ENCODE measurements at regions not wholly inside any gene's neighbourhood (a gene's known extent, or its start where the extent isn't known, plus 50 kb on each side); places are given as distances from the start of the nearest gene placed in this dataset.

DNA sequence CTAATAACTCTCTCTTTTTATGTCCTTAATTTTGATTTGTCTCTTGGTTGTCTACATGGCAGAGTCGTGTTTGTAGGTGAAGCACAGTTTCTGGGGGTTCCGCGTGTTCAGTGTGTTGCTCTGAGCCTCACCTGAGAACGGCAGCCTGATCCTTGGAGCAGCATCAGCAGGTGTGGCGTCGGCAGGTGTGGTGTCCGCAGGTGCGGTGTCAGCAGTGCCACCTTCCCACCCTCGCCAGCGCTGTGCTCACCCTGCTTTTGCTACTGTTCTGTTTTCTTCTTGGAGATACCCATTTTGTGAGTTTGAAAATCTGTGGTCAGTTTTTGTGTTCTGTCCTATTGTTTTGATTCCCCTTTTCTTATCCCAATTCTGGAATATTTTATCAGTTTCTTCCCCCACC lies 406.6 kb downstream of the GLRX3 start:
- DNase-seq: no peak

DNA sequence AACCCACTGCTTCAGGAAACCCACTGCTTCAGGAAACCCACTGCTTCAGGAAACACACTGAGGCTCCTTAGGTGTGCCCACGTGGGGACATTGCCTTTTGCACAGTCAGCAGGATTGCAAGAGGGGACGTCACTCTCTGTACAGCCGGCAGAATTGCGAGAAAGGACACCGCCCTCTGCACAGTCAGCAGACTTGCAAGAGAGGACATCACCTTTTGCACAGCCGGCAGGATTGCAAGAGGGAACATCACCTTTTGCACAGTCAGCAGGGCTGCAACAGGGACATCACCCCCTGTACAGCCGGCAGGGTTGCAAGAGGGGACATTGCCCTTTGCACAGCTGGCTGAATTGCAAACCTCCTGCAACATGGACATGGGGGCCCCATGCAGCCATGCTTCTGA lies 407.6 kb downstream of the GLRX3 start:
- DNase-seq: no peak

DNA sequence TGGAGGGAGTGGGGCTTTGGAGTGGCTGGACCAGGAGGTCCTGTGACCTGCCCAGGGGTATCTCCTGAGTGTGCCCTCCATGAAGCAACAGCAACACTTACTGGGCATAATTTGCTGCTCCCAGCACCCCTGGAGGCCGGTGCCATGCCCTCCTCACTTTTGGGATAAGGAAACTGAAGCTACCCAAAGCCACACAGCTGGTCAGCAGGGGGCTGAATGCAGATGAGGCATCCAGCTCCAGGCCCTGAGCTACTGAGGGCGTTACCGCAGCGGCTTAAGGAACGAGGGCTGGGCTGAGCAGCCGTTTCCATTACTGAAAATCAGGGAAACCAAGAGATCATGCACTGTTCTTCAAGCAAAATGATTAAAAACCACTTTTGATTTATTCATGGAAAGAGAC lies 408.9 kb downstream of the GLRX3 start:
- no peak for DNase-seq

DNA sequence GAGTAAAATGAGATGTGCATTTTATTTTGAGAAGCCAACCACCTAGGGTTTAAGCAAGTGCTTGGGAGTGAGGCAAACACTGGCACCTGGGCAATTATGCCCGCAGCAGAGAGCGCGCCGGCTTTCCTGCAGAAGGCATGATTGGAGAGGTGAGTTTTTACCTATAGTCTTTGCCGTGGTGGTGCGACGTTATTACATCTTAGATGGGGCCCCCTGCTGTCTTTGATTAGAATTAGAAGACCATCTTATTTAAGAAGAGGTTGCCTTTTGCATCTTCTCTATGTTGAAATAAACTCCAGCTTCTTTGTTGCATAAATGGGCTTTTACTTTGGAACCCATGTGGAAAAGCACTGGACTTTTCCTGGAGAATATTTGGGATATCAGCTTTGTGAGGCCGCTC lies 409.5 kb downstream of the GLRX3 start:
- DNase-seq: no peak

DNA sequence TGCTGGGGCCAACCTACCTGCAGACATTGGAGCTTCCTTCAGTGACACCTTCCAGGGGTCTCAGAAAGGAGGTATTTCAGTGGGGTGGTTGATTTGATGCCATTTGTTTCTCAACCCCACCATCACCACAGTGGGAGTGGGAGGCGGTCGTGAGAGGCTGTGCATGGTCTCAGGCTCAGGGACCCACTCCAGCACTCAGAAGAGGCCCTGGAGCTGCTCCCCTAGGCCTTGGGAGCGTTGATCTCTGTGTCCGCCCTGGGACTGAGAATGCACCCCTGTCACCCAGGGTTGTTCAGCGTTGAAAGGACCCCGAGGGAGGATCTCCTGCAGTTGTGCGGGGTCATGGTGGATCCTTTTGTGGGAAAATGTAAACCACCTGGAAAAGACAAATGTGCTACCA lies 410.6 kb downstream of the GLRX3 start:
- DNase-seq: no peak

DNA sequence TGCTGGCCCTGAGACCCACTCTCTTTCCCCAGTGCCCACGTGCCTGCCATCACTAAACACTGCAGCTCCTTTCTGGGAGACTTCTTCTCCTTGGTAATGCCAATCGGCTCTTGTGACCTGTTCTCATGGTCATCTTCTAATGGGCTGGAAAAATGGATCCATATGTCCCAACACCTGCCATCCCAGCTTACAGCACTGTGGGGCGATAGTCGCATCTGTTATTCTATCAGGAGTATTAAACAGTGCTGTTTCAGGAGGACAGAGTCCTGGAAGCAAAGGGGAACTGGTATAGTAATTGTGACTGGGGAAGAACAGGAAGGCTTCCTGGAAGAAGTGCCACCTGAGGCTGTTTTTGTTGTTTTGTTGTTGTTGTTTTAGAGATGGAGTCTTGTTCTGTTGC lies 411.2 kb downstream of the GLRX3 start:
- peak; percentile 16 to 27 (median 21) for DNase-seq

DNA sequence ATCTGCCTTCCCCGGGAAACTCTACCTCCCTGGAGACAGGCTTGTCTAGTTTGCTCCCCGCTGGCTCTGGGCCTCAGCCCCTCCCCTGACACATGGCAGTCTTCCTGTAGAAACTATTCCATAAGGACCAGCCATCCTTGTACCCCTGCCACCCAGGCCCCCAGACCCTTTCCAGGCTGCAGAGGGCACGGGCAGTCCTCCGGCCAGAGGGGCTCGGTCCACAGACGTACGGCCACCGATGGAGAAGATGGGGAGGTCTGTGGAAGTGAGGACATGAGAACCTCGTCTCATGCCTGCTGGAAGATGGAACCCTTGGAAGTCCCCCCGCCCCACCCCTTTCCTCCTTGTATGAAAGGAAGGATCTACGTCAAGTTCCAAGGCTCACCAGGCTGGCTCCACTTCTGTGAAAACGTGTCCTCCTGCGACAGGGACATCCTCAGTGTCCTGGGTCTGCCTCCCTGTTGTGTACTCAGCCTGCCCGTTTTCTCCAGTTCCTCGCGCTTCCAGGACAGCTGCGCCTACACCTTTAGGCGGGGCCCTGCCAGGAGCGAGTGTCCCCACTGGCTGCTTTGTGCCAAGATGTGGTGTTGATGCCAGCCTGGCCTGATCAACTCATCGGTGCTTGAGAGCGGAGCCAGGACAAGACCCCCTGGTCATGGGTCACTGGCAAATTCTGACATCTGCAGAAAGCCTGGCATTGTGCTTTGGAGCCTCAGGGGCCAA lies 414.9 kb downstream of the GLRX3 start:
- no peak for DNase-seq

DNA sequence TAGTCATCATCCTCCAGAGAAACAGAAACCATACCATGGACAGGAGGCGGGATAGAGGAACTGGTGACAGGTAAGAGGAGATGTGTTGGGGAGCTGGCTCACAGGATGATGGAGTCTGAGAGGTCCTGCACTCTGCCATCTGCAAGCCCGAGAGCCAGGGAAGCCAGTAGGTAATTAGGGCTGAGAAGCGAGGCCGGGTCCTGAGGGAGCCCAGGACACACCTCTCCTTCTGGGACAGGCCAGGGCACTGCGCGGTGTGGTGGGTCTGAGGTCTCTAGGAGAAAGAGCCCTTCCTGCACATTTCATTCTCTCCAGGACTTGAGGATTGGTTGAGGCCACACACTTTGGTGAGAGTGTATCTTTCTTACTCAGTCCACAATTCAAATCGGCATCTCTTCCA lies 415.5 kb downstream of the GLRX3 start:
- DNase-seq: no peak

DNA sequence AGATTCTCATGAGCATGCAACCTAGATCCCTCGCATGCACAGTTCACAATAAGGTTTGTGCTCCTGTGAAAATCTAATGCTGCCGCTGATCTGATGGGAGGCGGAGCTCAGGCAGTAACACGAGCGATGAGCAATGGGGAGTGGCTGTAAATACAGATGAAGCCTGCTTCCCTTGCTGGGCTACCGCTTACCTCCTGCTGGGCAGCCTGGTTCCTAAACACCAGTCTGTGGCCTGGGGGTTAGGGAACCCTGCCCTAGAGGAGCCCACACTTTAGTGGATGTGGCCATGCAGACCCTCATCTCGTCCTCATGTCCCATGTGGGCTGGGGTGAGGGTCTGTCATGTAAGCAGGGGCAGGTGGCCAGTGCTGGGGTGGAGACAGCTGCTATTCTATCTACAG lies 417.6 kb downstream of the GLRX3 start:
- DNase-seq: no peak

DNA sequence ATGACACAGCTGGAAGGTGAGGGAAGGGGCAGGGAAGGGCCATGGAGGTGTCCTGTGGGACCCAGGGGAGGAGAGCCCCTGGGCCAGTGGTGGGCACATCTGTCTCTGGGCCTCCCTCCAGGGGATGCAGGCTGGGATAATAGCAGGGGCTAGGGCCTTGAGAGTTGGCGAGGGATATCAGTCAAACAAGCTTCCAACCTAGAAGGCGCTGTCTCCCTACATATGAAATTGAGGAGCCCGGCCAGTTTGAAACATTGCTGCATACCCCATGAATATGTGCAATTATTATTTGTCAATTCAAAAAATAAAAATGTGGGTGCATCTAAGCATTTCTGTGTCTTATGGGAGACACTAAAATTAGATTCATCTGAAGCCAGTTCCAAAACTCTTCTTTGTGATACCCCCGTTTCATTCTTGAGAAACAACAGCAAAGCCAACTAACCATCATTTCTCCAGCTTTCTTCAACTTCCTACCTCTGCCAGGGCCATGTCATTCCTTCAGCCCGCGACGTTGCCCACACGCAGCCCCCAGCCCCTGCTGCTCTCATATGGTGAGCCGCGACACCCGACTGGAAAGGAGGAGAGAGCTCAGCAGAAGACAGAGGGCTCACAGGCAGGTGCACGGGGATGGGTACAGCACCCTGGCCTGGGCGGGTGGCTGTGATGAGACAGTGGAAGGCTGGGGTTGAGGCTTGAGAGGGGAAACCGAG lies 418.7 kb downstream of the GLRX3 start:
- no peak for DNase-seq

DNA sequence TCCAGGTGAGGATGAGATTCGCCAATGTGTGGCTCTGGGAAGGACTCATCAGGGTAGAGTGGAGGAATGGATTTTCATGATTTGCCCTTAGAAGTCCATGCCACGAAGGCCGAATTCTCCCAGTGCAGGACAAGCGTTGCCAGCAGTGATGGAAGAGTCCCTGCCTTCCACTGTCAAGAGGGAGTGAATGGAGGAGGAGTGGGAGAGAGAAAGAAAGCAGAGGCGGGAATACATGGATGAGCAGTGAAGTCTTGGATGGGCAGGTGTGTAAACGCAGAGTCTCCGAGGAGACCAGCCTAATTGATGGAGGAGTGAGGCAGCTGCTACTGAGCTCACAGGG lies 419.2 kb downstream of the GLRX3 start:
- DNase-seq: no peak

DNA sequence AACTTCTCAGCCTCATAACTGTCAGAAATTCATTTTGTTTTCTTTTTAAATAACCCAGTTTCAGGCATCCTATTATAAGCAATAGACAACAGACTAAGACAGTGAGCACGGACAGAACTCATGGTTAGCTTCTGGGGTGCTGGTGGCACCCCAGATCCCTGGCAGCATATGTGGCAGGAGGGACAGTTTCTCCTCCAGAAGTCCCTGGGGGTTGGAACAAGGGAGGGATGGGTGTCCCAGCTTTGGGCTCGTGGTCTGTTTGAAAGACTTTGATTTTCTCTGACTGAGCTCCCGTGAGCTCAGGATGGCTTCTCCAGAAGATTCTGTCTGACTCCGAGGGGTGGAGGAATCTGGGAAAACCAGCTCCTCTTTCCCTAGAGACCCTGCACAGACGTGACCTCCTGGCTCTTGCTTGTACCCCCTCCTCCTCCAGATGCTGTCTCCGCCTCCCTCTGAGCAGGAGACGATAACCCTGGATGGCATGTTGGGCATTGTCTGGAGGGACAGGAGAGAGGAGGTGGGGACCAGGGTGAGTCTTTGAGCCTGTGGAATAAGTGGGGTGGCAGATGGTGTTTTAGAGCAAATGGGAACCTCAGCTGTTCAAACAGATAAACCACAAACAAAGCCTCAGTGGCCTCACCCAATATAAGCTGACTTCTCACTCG lies 421.1 kb downstream of the GLRX3 start:
- DNase-seq: no peak

DNA sequence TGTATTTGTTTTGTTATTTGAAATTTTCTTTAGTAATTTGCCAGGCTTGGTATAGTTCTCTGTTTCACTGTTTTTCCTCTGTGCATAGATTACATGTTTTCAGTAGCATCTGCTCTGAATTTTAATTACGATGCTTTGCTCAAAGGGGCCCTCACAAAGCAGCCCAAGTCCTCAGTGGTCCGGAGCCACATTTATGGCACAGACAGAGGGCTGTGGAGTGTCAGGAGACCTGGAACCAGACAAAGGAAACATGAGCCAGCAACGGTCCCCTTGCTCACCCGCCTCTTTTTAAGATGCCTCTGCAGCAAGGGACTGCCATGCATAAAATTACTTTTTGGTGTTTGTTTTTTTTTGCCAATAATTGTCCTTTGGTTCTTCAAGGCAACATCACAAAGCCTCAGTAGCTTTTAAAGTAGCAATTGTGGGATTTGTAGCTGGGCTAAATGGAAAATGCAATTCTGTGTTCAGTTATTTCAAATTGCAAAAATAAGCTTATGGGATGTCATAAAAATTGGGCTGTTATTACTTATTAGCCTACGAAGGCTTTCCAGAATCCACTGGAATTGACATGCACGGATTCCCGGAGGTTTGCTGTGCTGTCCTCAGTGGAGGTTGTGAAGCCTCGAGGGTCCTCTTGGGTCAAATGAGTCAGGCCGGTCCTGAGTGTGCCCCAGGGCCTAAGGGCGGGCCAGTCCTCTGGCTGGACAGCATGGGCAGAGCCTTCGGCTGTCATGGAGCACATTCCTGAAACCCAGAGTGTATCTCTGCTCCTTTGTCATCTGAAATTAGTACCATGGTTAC lies 422.8 kb downstream of the GLRX3 start:
- no peak for DNase-seq

DNA sequence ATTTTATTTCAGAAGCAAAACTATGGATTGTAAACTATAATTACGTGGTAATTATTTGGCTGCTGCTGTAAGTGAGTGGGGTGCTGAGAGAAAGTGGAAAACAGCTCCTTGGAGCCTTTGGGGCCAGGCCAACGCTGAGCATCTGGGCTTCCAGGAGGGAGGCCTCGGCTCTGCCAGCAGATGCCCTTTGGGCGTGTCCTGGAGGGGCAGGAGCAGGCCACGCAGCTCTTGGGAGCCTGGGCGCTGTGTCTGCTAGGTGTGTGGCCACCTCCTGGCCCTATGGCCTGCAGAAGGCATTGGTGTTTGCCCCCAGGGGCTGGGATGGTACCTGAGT lies 423.3 kb downstream of the GLRX3 start:
- DNase-seq: no peak

DNA sequence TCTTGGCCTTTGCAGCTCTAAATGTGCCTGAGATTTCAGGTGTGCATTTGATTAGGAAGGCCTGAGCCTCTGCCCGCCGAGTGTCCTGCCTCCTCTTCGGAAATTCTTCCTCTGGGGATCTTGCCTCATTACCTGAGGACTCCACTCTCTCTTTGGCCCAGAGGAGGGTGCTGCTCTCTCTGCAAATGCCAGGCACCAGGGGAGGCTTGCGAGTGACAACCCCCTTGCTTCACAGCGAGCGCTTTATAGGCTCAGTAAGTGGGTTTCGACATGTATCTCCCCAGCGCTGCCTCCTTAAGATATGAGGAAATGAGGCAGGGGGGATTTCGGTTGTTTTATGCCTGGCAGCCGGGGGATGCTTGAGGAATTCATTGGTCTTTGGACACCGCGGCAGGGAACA lies 423.9 kb downstream of the GLRX3 start:
- DNase-seq: no peak

DNA sequence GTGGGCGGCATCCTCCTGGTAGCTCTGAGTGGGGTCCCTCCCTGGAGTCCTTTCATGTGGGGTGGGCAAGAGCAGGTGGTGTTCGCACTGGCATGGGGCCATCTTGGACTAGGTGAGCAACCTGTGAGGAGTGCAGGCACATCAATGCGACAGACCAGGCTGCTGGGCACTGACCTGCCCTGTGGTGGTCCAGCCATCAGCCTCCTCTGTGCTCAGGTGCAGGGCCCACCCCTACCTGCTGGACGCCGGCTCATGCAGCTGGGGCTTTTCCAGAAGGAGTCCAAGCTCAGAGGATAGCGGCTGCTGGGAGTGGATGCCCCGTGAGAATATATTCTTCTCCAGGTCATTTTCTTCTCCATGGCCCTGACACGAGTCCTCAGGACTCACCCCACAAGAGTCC lies 424.4 kb downstream of the GLRX3 start:
- no peak for DNase-seq

DNA sequence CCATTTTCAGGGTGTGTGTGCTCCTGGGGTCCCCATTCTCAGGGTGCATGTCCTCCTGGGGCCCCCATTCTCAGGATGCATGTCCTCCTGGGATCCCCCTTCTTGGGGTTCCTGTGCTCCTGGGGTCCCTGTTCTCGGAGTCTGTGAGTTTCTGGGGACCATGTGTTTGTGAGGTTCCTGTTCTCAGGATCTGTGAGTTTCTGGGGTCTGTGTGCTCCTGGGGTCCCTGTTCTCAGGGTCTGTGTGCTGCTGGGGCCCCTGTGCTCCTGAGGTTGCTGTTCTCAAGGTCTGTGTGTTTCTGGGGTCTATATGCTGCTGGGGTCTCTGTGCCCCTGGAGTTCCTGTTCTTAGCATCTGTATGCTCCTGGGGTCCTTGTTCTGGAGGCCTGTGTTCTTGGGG lies 425.5 kb downstream of the GLRX3 start:
- DNase-seq: no peak

DNA sequence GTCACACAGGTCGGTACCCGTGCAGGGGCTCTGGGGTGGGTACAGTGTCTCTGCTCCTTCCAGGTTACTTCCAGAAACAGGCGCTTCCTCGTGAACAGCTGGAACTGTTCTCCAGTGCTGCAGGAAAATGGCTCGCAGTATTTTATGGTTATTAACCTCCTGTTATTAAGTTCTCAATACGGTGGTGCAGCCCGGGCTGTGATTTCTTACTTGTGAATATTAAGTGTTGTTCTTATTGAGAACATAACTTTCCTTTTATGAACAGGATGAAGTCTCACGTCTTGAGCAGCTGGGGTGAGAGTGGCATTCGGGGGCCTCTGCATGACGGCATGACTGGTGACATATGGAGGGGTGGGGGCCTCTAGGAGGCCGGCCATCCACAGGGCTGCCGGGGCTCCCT lies 430.8 kb downstream of the GLRX3 start:
- no peak for DNase-seq

DNA sequence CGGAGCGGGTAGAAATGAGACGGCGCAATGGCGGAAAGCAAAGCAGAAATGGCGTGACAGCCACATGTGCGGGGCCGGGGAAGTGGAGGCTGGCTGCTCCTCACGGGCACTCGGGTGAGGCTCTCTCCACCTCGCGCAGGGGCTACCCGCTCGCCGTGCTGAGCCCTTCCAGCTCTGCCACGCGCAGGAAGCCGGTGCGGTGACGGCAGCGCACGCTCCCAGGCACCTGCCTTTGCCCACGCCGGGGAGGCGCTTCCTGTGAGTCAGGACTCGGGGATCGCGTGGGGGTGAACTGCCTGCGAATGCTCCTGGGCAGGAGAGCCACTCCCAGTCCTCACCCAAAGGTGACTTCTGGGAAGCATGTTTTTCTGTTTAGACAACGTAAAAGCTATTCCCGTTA lies 431.2 kb downstream of the GLRX3 start:
- DNase-seq: no peak

DNA sequence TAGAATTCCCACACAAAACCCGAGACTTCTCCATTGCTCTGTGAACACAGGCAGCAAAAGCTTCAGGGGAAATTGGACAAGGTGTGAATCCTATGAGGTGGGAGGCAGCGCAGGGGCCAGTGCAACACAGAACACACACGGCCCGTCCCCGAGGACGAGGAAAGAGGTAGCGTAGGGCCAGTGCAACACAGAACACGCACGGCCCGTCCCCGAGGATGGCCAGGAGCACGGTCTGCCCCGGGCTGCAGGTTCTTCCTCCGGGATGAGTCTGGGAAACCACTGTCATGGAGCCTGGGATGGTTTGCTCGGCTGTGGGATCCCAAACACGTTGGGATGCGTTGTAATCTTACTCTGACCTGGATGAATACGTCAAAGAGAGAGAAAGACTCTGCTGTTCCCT lies 432.1 kb downstream of the GLRX3 start:
- DNase-seq: no peak

DNA sequence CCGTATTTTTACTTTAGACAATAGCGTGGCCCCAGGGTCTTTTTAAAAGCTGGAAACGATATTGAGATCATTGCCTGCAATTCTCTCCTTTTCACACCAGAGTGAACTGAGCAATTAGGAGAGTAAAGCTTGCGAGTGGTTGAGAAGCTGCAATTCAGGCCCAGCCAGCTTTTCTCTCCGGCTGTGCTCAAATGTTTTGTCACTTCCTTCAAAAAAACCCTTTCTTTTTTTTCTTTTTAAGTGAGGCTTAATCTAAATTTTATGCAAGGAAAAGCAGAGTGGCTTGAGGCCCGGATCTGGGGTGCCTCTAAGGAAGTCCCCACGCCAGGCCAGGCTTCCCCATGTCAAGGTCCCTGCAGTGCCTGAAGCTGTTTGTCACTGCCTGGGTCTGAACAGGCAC lies 433.9 kb downstream of the GLRX3 start:
- no peak for DNase-seq

DNA sequence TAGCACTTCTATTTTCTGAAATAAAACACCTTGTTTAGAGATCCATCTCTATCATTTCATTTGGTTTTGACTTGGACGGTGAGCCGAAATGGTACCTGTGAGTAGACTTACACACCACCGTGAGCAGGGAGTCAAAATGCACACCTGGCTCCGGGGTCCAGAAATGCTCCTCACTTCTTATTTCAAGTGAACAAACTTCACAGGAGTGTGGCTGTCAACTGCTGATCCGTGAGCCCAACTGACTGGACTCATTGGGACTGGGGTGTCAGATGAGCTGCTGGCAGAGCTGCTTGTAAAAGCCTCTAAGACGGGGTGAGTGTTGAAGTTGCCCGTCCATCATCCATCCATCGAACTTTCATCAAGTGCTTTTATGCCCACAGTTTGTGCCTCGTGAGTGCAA lies 435.5 kb downstream of the GLRX3 start:
- DNase-seq: no peak

DNA sequence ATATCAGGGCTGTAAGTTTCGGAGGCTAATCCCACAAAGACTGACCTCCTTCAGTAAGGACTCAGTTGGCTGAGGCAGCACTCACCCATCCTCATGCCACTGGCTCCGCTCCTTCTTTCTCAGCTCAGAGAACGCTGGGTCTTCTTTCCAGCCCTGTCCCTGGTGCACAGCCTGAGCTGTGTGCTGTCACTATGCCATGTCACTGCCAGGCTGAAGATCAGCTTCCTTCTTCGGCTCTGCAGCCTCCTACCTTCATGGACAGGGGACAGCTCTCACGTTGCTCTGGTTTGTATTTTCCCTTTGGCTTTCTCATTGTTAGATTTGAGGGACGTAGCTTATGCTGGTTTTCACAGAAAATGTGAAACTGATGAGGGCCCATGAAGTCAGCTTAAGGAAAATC lies 437.3 kb downstream of the GLRX3 start:
- no peak for DNase-seq

DNA sequence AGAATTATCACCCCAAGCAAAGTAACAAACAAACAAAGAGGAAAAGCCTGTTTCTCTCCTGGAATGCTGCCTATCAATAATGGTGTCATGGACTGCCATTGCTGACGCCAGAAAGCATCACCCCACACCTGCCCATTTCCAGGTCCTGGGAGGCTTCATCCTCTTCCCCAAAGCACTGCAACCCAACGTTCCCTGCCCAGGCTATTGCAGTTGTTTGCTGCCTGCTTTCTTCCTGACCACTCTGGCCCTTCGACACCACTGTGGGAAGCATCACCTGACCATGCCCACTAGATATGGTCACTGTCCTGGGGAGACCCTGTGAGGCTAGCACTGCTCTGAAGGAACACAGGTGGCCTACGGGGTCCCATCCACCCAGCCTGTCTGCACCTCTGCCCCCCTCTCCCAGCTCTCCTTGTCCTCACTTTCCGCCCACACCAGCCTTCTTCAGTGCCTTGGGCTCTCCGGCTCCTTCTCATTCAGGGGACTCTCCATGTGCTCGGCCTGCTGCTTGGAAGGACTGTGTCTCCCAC lies 439.6 kb downstream of the GLRX3 start:
- no peak for DNase-seq

All from suppressor macrophage treated with lipopolysaccharide for 1 hour (primary cell).